ENCODE measurements at regions not wholly inside any gene's neighbourhood (a gene's known extent, or its start where the extent isn't known, plus 50 kb on each side); places are given as distances from the start of the nearest gene placed in this dataset.

- DNase-seq = no peak
These were observed 327.3 kb upstream of the NR2F2 start for GRCh38 chr15:96002890-96003859.

GRCh38 chr15:96005906-96006305 is 324.6 kb upstream of the NR2F2 start:
- DNase-seq = no peak

GRCh38 chr15:96011136-96011535 is 319.4 kb upstream of the NR2F2 start:
- DNase-seq = no peak

GRCh38 chr15:96014939-96015338 is 315.6 kb upstream of the NR2F2 start:
- DNase-seq = no peak

GRCh38 chr15:96019114-96019513 is 311.4 kb upstream of the NR2F2 start:
- no peak for DNase-seq

- DNase-seq = no peak
These were observed 310.4 kb upstream of the NR2F2 start for GRCh38 chr15:96020133-96020532.

- DNase-seq = no peak
These were observed 309.7 kb upstream of the NR2F2 start for GRCh38 chr15:96020797-96021196.

DNA sequence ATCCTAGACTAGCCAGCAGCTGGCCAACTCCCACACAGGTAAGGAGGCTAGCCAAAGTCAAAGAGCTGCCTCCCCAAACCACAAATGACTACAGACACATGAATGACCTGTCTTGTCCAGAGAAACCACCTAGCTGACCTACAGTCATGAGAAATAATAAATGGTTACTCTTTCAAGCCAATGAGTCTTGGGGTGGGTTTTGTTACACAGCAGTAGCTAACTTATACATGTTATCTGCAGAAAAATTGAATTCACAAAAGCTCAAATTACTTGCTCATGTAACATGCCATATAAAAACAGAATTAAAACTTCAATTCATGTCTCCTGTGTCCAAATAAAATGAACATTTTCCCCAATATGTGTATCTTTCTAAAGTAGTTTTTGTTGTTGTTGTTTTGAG is 307.4 kb upstream of the NR2F2 start:
- DNase-seq = no peak

GRCh38 chr15:96027501-96027900 is 303.0 kb upstream of the NR2F2 start:
- no peak for DNase-seq

DNA sequence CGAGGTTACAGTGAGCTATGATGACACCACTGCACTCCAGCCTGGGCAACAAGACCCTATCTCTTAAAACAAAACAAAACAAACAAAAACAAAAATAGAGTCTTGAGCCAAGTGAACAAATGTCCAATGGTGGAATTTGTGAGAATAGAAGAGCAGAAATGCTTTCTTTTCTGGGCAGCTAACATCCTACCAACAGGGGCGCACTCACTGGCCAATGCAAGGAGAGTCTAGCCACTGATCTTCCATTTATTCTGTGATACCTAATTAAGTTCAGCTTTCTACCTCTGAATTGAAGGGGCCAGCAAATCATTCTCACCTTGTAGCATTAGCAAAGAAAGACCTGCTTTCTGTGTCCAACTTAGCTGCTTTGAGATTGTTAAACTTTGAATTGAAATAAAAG is 301.9 kb upstream of the NR2F2 start:
- no peak for DNase-seq

GRCh38 chr15:96029172-96029571 is 301.3 kb upstream of the NR2F2 start:
- DNase-seq = no peak

DNA sequence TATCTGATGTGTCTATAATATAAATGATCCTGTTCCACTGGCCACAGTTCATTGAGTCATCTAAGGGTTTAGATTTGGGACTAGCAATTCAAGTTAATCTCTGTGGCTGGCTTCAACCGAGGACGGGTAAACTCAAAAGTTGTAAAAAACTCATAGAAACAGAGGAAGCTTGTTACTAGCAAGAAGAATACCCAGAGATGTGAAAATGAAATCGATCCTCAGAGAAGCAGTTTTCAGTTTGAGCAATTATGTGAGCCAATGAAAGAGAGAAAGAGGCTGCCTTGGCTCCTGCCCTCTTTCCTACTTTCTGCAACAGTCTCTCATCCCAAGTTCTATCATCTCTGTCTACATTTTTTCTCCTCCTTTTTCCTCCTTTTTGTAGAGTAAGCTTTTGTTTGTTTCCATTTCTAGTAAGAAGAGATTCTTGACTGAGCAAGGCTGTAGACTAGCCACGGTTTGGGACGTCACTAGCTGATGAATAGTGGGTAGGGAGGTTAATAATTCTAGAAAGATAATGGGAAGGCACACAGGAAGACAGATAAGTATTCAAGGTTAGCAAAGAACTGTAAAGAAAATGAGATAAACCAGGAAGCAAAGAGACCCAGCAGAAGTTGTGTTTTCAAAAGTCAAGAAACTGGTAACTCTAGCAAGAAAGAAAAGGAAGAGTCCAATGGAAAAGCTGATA is 298.9 kb upstream of the NR2F2 start:
- DNase-seq = no peak

- no peak for DNase-seq
These were observed 295.4 kb upstream of the NR2F2 start for GRCh38 chr15:96035091-96035490.

DNA sequence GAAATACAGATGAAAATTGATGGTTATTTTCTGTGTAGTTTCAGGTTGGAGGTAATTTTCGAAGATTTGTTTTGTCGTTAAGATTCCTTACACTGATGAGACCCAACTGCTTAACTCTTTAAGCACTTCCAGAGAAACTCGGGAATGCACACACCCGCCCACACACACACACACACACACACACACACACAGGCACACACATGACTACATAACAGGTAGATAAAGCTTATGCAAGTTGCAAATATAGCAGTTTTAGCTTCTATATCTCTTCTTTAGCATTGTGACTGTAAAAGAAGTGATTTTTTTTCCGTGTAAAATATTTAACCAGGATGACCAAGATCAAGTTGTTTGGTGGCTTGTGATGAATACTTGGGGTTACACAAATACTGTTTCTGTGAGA is 294.9 kb upstream of the NR2F2 start:
- DNase-seq = no peak

GRCh38 chr15:96037584-96037983 is 292.9 kb upstream of the NR2F2 start:
- no peak for DNase-seq

DNA sequence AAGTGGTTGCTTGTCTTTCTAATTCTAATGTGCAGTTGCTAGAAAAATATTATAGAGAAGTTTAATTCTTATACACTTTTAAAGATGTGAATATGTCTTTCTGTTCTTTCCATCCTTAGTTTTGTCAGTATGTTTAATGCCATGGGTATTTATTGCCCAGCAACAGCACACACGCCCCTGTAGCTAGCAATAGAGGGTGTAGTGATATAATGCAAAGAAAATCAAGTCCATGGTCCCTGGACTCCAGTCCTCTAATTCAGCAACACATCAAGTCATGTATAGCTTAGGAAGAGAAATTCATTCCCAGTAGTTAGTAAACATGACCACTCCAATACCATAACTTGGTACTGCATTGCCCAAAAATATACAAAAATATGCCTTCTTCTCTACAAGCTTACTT is 292.4 kb upstream of the NR2F2 start:
- no peak for DNase-seq

GRCh38 chr15:96038650-96039049 is 291.9 kb upstream of the NR2F2 start:
- no peak for DNase-seq

GRCh38 chr15:96041982-96042733 is 288.3 kb upstream of the NR2F2 start:
- no peak for DNase-seq

- DNase-seq = no peak
These were observed 287.7 kb upstream of the NR2F2 start for GRCh38 chr15:96042734-96043224.

DNA sequence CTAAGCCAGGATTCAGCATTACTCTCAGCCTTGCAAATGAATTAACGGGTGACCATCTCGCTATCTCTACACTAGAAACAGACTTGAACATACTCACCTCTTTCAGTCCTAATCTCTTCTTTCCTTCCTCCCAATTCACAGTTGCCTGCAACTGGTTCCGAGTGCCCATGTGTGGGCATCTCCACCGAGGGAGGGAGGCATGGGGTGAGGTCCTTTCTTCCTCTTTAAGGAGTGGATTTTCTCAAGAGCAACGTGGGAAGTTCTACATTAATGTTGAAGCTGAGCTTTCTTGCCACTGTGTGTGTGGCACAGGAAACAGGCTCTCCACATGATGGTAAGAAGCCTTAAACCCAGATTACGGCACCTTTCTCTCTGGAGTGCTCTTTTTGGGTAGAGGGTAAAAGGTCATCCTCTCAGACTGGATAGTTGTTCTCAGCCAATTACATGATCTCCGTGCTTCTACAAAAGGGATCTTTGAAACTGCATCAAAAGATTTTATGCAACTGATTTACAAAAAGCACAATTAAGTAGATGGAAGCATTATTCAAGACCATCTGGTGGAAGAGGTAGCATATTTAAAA is 286.8 kb upstream of the NR2F2 start:
- DNase-seq = no peak

GRCh38 chr15:96046620-96047240 is 283.8 kb upstream of the NR2F2 start:
- DNase-seq = no peak

- DNase-seq = no peak
These were observed 283.1 kb upstream of the NR2F2 start for GRCh38 chr15:96047255-96047931.
